BJ (cell line): ENCODE measurements at regions not wholly inside any gene's neighbourhood (a gene's known extent, or its start where the extent isn't known, plus 50 kb on each side); places are given as distances from the start of the nearest gene placed in this dataset.

Experiments
- CTCF ChIA-PET: fragments of 350-600 bp; formaldehyde crosslinking; extraction: SDS; loops from one replicate; lab custom pipeline; 2021; ENCODE audit warnings: antibody characterized with exemption, inconsistent platforms; lab: Yijun Ruan, JAX
- POLR2A ChIA-PET: fragments of 300-600 bp; sonication (Branson Sonifier 250); formaldehyde crosslinking; extraction: SDS; loops from one replicate; lab custom pipeline; 2021; ENCODE audit warnings: antibody characterized with exemption; lab: Charles Lee
- DNase-seq: peaks from one replicate; pipeline ENCODE4 v3.0.0-alpha.2; 2011; ENCODE audit warnings: low read depth
- H3K27me3 ChIP-seq: 2 replicates; pipeline ENCODE4 v1.6.0; 2011; ENCODE audit warnings: low read length; ENCODE audit not compliant: control insufficient read depth, insufficient read depth
- H3K36me3 ChIP-seq: 2 replicates; pipeline ENCODE4 v1.5.1; 2011; ENCODE audit warnings: low read length; ENCODE audit not compliant: control insufficient read depth, insufficient read depth
- H3K4me3 ChIP-seq: 2 replicates; pipeline ENCODE4 v1.5.1; 2011; ENCODE audit warnings: low read depth, mild to moderate bottlenecking, control low read depth, low read length
- CTCF ChIP-seq: IDR thresholded peaks from 2 replicates; pipeline ENCODE4 v1.5.1; 2011; ENCODE audit warnings: low read depth, mild to moderate bottlenecking, control low read depth, inconsistent platforms, low read length, moderate library complexity; ENCODE audit not compliant: insufficient read depth

DNA sequence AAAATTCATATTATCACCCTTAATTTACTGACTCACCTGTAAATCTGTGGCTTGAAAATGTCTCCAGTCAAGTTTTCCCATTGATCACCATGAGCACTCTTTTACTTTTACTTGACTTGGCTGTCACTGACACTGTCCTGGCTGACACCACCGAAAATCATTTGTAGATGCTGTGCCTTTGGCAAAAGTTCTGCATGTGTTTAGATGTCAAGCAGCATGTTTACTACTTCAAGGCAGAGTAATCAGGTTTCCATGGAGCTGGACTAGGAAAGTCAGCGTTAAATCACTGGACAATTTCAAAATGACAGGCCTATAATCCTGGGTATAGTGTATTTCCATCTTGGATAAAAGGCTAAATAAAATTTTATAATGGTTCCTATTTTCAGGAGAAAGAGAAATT lies 1530.6 kb upstream of the CDH6 start:
- CTCF ChIA-PET = no interaction called here
- POLR2A ChIA-PET = no interaction called here
- Histone ChIP-seq H3K4me3 (no peak overlapping the region), H3K27me3 (no peaks in the 10 kb centered on the region), H3K36me3 (no peaks in the 10 kb centered on the region)
- no peak for DNase-seq
- no peak for TF ChIP-seq CTCF

GRCh38 chr5:29654954-29655353 lies 1538.5 kb upstream of the CDH6 start:
- no peaks in the 10 kb centered on the region for H3K36me3 ChIP-seq
- no peak for DNase-seq
- ChIA-PET CTCF (no interaction called here), POLR2A (no interaction called here)
- no peaks in the 10 kb centered on the region for H3K27me3 ChIP-seq
- TF ChIP-seq CTCF = no peak
- no peak overlapping the region for H3K4me3 ChIP-seq

DNA sequence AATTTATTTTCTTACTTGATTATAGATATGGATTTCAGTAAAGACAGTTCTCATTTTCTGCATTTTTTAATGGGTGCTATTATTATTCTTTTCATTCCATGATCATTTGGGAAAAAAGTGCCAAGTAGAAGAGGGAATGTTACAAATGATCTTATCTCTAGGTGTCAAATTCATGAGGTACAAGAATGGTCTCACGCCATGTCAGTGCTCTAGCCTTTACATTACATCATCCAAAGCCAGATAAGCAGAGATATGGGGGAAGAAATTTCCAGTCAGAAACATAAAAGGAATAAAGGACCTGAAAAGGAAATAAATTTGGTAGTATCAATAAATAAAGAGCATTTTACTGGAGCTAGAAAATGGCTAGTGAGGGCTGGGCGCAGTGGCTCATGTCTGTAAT lies 1544.2 kb upstream of the CDH6 start:
- H3K27me3 ChIP-seq = no peaks in the 10 kb centered on the region
- no peaks in the 10 kb centered on the region for H3K36me3 ChIP-seq
- ChIA-PET CTCF (no interaction called here), POLR2A (no interaction called here)
- TF ChIP-seq CTCF = no peak
- no peak overlapping the region for H3K4me3 ChIP-seq
- DNase-seq = no peak

GRCh38 chr5:29642601-29643000 lies 1550.9 kb upstream of the CDH6 start:
- ChIA-PET POLR2A (no interaction called here), CTCF (no interaction called here)
- H3K36me3 ChIP-seq = no peaks in the 10 kb centered on the region
- TF ChIP-seq CTCF = no peak
- no peaks in the 10 kb centered on the region for H3K27me3 ChIP-seq
- DNase-seq = no peak
- no peak overlapping the region for H3K4me3 ChIP-seq

- H3K27me3 ChIP-seq = no peaks in the 10 kb centered on the region
- no peak for DNase-seq
- H3K36me3 ChIP-seq = no peaks in the 10 kb centered on the region
- no peak overlapping the region for H3K4me3 ChIP-seq
- TF ChIP-seq CTCF = no peak
- ChIA-PET CTCF (no interaction called here), POLR2A (no interaction called here)
Observed at GRCh38 chr5:29614206-29614605, 1579.3 kb upstream of the CDH6 start.
